ENCODE measurements at regions not wholly inside any gene's neighbourhood (a gene's known extent, or its start where the extent isn't known, plus 50 kb on each side); places are given as distances from the start of the nearest gene placed in this dataset.

DNA sequence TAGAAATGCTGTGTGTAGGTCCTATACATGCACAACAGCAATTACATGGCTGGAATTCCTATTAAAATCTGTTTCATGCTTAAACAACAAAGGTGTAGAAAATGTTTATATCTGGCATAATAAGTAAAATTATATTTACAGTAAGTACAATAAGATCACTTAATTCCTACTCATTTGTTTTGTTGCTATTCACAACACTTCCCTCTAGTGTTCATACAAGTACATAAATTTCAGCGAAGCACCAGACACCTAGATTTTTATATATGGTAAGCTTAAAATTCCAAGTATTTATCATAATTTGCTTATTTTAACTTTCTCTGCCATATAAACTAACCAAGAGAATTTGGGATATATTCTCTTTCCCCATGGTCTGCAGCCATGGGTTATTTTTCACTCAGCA, 51.8 kb upstream of the ANK3 start:
- ATAC-seq (no peak), DNase-seq (no peak)
- Histone ChIP-seq H3K4me1 (ENCODE audit: low read depth) (no peaks in the 10 kb centered on the region), H3K4me3 (no peak overlapping the region), H3K9me3 (no peaks in the 10 kb centered on the region), H3K36me3 (ENCODE audit: low read depth) (no peaks in the 10 kb centered on the region)
- intact Hi-C loops (cut with DNase I, micrococcal nuclease) = loop anchor here in 1 of 2 donors (5.0 kb wide), 1 partner anchor 206 kb away; no protein-coding TSS in a partner anchor
- TF ChIP-seq, protein P1, sequence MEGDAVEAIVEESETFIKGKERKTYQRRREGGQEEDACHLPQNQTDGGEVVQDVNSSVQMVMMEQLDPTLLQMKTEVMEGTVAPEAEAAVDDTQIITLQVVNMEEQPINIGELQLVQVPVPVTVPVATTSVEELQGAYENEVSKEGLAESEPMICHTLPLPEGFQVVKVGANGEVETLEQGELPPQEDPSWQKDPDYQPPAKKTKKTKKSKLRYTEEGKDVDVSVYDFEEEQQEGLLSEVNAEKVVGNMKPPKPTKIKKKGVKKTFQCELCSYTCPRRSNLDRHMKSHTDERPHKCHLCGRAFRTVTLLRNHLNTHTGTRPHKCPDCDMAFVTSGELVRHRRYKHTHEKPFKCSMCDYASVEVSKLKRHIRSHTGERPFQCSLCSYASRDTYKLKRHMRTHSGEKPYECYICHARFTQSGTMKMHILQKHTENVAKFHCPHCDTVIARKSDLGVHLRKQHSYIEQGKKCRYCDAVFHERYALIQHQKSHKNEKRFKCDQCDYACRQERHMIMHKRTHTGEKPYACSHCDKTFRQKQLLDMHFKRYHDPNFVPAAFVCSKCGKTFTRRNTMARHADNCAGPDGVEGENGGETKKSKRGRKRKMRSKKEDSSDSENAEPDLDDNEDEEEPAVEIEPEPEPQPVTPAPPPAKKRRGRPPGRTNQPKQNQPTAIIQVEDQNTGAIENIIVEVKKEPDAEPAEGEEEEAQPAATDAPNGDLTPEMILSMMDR (IDR thresholded peaks at IDR 0.05) = no peak

DNA sequence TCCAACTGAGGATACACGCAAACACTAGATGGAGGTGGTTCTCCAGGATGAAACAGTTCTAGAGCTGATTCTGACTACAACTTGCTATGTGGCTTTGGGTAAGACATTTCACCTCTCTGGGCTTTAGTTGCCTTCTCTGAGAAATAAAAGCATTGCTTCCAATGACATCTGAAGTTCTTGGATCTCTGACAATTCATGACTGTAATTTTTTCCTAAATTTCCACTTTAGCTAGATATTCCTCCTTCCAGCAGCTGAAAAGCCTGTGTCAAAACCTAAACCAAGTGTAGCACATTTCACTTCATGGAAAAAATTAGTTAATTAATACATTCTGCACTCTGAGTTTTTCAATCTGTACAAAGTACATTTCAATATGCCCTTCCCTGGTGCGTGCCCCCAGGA, 50.0 kb upstream of the ANK3 start:
- no peaks in the 10 kb centered on the region for H3K9me3 ChIP-seq
- TF ChIP-seq, protein P1 (IDR thresholded peaks at IDR 0.05) = no peak
- ATAC-seq = no peak
- no peaks in the 10 kb centered on the region for H3K36me3 ChIP-seq (ENCODE audit: low read depth)
- intact Hi-C loops (cut with DNase I, micrococcal nuclease) = loop anchor here (5.0 to 10.0 kb wide), 4 partner anchors 208 to 345 kb away; no protein-coding TSS in a partner anchor
- no peak for DNase-seq
- H3K4me3 ChIP-seq = no peak overlapping the region
- H3K4me1 ChIP-seq (ENCODE audit: low read depth) = no peaks in the 10 kb centered on the region

Data from mucosa of descending colon (tissue), 3 donors.